Stimulated activated CD8-positive, alpha-beta memory T cell treated with anti-CD3 and anti-CD28 coated beads, Interleukin-2, amount 100 ng/mL, for 48 hours (primary cell): ENCODE measurements at regions not wholly inside any gene's neighbourhood (a gene's known extent, or its start where the extent isn't known, plus 50 kb on each side); places are given as distances from the start of the nearest gene placed in this dataset.

ENCODE experiments used
- DNase-seq, 2 donors: peaks; one replicate each; pipeline ENCODE4 v3.0.0-alpha.2; 2020; ENCODE audit warnings: low read depth in 2 of 2

DNA sequence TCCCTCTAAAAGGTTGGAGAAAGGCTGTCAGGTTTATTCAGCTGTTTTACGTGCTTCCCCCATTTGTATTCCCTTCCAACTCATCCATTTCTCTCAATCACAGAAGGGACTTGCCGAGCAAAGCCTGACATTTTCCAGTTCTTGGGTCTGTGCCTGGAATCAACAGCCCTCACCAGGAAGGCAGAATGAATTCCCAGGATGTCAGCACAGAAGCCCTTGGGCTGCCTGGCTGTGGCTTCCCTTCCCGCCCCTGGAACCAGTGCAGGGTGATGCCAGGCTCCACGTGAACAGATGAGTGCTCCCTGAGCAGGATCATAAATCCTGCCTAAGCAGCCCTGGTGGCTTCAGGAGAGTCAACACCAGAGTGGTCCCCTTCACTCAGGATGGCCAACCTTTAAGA lies 86.1 kb upstream of the CD83 start:
- no peak for DNase-seq

- DNase-seq: no peak
Measured at GRCh38 chr6:14035071-14035847, 82.3 kb upstream of the CD83 start.

DNA sequence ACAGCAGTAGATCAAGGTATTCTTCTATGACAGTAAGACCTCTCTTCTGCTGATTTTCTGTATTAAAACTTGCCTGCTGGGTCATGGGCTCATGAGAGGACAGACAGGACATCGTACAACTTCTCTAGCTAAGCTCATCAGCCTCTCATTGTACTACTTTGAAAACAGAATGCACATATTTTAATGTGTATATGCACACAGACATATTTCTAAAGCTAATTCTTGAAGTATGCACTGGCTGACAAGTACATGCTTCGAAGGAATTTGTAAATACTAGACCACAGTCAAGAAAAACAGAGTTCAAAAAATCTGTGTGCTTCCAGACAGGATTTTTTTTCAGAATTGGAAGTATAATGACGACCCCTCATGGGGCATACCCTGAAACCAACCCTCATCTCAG lies 81.7 kb upstream of the CD83 start:
- no peak for DNase-seq

GRCh38 chr6:14036911-14037310 lies 80.7 kb upstream of the CD83 start:
- DNase-seq: no peak

- DNase-seq: no peak
Measured at GRCh38 chr6:14037402-14038277, 79.9 kb upstream of the CD83 start.

GRCh38 chr6:14038467-14039437 lies 78.8 kb upstream of the CD83 start:
- no peak for DNase-seq

DNA sequence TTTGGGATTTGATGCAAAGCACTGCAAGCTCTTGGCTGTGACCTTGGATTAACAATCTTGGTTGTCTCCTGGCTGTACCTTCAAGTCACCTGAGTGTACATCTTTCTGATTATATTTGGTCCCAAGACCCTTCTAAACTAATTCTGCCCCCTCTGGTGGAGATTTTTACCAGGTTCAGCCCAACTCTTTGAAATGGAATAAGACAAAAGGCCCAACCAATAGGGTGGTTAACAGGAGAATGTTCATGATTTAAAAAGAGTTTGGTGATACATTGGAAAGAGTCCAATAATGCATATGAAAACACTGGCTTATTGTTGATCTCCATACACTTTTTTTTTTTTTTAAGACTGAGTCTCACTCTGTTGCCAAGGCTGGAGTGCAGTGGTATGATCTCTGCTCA lies 77.5 kb upstream of the CD83 start:
- DNase-seq: no peak

DNA sequence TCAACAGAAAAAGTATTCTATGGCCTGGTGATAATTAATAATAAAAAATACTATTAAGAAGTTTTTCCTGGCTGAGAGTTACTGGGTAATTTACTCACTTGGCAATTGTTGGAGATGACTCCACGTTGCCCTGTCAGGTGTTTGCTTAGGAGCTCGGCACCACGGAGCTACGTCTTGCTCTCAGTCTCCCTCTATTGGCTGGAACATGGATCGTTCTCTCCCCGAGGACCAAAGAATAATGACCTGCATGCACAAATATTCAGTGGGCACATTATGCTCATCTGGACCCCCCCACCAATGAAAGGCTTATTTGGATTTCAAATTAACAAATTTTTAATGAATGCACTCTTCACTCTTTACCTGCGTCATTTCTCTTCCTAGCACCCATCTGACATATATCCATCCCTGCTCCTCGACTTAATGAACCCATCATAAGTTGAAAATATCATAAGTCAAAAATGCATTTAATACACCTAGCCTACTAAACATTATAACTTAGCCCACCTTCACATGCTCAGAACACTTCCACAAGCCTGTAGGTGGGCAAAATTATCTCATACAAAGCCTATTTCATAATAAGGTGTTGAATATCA lies 71.0 kb upstream of the CD83 start:
- peak; percentile 9 to 13 for DNase-seq

DNA sequence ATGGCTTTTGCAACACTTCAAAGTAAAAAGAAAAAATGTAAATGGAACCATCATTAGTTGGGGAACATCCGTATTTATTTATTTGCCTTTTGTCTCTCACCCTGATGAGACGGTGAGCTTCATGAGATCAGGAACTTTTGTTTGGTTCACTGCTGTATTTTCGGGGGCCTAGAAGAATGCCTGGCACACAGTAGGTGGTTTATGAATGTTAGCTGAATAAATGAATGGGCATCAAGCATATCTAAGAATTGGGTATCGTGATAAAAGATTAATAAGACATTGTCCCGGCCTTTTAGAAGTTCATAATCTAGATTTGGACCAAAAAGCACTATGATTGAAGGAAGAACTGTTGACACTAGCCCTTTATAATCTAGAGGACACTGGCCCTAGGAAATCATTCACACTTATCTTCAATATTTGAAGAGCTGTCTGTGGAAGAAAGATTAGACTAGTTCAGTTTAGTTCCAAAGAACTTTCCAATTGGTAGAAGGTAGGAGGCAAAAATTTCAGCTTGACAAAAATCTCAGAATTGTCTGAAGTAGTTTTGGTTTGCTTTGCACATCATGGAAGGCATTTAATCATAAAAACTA lies 70.3 kb upstream of the CD83 start:
- no peak for DNase-seq

- DNase-seq: no peak
Measured at GRCh38 chr6:14048837-14049236, 68.7 kb upstream of the CD83 start.

DNA sequence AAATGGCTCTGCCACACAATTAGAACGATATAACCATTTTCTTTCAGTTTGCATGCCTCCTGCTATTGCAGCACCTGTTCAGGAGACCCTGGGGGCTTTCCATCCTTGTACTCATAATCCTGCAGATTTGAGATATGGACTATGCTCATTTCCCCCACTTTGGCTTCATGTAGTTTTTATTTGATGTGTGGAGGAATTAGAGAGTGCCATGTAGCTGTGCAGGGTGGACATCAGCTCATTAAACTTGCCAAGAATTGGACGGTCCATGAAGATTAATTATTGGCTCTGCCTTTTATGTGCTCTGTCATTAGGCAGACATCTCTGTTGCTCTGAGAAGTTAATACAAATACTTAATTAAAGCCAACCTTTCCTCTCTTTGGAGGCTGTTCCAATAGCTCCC lies 66.2 kb upstream of the CD83 start:
- DNase-seq: no peak

- no peak for DNase-seq
Measured at GRCh38 chr6:14053811-14054210, 63.8 kb upstream of the CD83 start.

- no peak for DNase-seq
Measured at GRCh38 chr6:14055541-14055940, 62.0 kb upstream of the CD83 start.

DNA sequence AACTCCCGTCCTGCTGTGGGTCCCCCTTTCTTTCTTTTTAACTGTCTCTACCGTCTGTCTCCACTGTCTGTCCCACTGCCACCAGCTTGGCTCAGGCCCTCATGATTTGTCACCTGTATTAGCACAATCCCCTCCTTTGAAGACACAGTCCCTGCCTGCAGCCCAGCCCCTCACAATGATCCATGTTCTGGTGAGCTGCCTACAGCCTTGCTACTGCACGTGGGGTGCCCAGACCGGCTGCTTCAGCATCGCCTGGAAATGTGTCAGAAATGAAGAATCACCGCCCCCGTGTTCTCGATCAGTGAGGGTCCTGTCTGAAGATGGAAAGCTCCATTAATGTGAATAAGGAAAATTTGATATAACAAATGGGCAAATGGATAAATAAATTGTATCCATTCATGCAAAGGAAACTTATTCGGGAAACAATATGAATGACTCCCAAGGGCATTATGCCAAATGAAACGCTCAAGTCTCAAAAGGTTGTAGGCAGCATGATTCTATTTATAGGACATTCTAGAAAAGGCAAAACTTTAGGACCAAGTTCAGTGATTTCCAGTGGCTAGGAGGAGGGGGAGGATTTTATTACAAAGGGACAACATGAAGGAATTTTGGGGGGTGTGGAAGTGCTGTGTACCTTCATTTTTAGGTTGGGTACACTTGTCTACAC lies 59.4 kb upstream of the CD83 start:
- no peak for DNase-seq

DNA sequence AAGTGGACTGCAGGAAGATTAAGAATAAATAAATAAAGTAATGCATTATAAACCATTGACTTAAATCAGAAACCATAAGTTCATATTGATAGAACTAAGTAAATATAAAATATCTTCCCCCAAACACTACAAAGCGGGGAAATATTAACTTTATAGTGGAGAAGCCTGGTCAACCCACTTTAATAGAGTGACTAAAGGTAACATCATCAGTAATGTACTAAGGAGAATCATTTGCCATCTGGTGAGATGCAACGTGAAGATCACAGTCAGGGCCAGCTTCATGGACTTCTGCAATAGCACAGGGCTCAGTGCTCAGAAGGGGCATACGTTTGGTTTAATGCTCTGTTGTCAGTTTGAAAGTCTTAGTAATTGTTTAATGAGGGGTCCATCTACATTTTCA lies 58.8 kb upstream of the CD83 start:
- no peak for DNase-seq

GRCh38 chr6:14059791-14060436 lies 57.7 kb upstream of the CD83 start:
- DNase-seq: no peak

DNA sequence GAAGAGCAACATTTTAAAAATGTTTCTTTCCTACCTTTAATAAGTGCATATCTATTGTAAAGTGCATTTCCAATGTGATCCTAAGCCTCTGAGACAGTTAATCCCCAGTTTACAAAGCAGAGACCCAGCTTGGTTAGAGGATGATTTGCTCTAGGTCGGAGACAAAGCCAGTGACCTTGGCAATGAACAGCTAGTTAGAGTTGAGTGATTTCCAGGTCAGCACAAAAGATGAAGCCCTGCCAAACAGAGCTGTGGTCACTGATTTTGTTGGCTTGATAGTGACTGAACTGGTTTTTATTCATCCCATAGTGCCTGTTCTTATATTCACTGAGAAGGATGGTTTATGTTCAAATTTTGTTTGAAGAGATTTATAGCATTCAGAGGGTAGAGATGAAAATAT lies 56.6 kb upstream of the CD83 start:
- no peak for DNase-seq

GRCh38 chr6:14061643-14062042 lies 55.9 kb upstream of the CD83 start:
- no peak for DNase-seq

GRCh38 chr6:14062345-14063029 lies 55.1 kb upstream of the CD83 start:
- no peak for DNase-seq

DNA sequence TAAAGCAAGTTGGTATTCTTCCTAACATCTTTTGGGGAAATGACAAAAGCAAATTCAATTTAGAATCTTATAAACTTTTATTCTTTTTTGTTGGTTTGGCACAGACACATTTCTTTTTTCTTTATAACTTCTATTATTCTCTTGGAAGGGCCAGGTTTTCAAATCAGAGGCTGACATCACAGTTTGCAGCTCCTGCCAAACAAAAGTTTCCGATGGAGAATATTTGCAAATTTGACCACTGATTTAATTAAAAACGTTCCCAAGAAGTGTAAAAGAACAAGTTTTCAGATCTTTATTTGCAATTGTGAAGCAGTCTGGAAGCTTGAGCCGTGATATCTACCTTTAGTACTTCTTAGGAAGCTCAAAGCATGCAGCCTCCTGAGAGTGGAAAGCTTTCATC lies 53.8 kb upstream of the CD83 start:
- no peak for DNase-seq
